A673 (cell line): ENCODE measurements at regions not wholly inside any gene's neighbourhood (a gene's known extent, or its start where the extent isn't known, plus 50 kb on each side); places are given as distances from the start of the nearest gene placed in this dataset.

Experiments
- EZH2 ChIP-seq: fragments of 200-600 bp; sonication (generic); IDR thresholded peaks from 2 replicates; pipeline ENCODE4 v1.6.1; 2017; ENCODE audit warnings: borderline replicate concordance, low read depth, mild to moderate bottlenecking, mixed read lengths, antibody characterized with exemption, low read length; ENCODE audit not compliant: poor library complexity, severe bottlenecking
- TF ChIP-seq, protein P1 (sequence below): fragments of 300-800, 200-600 bp; sonication (generic); conservative IDR thresholded peaks from 2 replicates; pipeline ENCODE4 v1.5.1; 2017; ENCODE audit warnings: low read depth, mild to moderate bottlenecking, antibody characterized with exemption, low read length, moderate library complexity, mixed read lengths

DNA sequence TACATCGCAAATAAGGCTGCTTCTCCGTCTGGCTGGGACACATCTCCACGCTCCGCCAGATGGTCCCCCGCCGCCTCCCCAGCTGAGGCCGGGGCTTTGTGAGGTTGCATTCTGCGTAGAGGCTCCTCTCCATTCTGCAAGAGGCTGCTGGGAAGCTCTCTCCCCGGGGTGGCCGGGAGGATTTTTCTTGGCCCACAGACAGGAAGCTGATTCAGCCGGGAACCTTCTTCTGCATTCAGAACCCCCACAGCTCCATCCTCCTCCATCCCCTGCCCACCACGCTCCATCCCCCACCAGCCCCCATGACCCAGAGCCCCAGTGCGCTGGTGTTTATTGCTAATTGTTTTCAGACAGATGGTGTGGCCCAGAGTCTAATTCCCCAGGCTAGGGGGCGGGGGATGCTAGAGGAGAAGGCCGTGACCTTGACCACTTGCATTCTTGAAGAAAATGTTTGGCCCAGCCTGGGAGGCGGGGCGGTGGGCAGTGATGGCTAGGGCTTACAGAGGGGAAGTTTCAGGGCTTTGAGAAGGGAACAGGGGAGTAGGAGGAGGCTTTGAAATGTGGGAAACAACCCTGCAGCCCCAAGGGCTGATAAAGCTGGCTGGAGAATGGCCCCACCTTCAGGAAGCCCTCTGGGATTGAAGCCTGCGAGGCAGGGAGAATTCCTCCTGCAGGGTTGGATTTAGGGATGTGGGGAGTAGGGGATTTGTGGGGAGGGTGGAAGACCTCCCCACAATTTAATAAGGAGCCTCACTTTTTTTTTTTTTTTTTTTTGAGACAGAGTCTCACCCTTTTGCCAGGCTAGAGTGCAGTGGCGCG, 88.5 kb upstream of the NCOR2 start:
- TF ChIP-seq, protein P1, sequence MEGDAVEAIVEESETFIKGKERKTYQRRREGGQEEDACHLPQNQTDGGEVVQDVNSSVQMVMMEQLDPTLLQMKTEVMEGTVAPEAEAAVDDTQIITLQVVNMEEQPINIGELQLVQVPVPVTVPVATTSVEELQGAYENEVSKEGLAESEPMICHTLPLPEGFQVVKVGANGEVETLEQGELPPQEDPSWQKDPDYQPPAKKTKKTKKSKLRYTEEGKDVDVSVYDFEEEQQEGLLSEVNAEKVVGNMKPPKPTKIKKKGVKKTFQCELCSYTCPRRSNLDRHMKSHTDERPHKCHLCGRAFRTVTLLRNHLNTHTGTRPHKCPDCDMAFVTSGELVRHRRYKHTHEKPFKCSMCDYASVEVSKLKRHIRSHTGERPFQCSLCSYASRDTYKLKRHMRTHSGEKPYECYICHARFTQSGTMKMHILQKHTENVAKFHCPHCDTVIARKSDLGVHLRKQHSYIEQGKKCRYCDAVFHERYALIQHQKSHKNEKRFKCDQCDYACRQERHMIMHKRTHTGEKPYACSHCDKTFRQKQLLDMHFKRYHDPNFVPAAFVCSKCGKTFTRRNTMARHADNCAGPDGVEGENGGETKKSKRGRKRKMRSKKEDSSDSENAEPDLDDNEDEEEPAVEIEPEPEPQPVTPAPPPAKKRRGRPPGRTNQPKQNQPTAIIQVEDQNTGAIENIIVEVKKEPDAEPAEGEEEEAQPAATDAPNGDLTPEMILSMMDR: no peak
- no peak for TF ChIP-seq EZH2
